GM23338 (cell line): ENCODE measurements at regions not wholly inside any gene's neighbourhood (a gene's known extent, or its start where the extent isn't known, plus 50 kb on each side); places are given as distances from the start of the nearest gene placed in this dataset.

ENCODE experiments used
- ATAC-seq: fragments of 200-7000 bp; cut with Tn5 transposase; 3 replicates; pipeline ENCODE4 v1.9.1; 2020
- DNase-seq: peaks from one replicate; pipeline ENCODE4 v3.0.0-alpha.2; 2015; ENCODE audit warnings: low spot score
- H2AFZ ChIP-seq: fragments of 200-600 bp; sonication (generic); 2 replicates; pipeline ENCODE4 v1.8.0; 2016; ENCODE audit warnings: antibody characterized with exemption, mild to moderate bottlenecking, moderate library complexity
- H3F3A ChIP-seq: fragments of 200-600 bp; sonication (generic); replicated peaks from 2 replicates; pipeline ENCODE4 v1.8.0; 2017; ENCODE audit warnings: antibody characterized with exemption, mixed run types, low read depth
- H3K27ac ChIP-seq: fragments of 200-600 bp; sonication (generic); 2 replicates; pipeline ENCODE4 v1.6.1; 2016; ENCODE audit warnings: low read depth
- H3K27me3 ChIP-seq: fragments of 200-600 bp; sonication (generic); 2 replicates; pipeline ENCODE4 v1.8.0; 2016; ENCODE audit warnings: mild to moderate bottlenecking, mixed run types, moderate library complexity; ENCODE audit not compliant: insufficient read depth
- H3K36me3 ChIP-seq: fragments of 200-600 bp; sonication (generic); 2 replicates; pipeline ENCODE4 v1.8.0; 2016; ENCODE audit warnings: mild to moderate bottlenecking; ENCODE audit not compliant: insufficient read depth
- H3K4me1 ChIP-seq: fragments of 200-600 bp; sonication (generic); 2 replicates; pipeline ENCODE4 v1.8.0; 2016; ENCODE audit warnings: mild to moderate bottlenecking, moderate library complexity; ENCODE audit not compliant: insufficient read depth
- H3K4me2 ChIP-seq: fragments of 200-600 bp; sonication (generic); 2 replicates; pipeline ENCODE4 v1.7.1; 2017; ENCODE audit warnings: mixed run types
- H3K4me3 ChIP-seq: fragments of 200-600 bp; sonication (generic); 2 replicates; pipeline ENCODE4 v1.6.1; 2016; ENCODE audit warnings: mixed run types
- H3K79me2 ChIP-seq: fragments of 200-600 bp; sonication (generic); replicated peaks from 2 replicates; pipeline ENCODE4 v1.8.0; 2017; ENCODE audit warnings: mild to moderate bottlenecking; ENCODE audit not compliant: insufficient read depth
- H3K9me2 ChIP-seq: fragments of 200-600 bp; sonication (generic); 2 replicates; pipeline ENCODE4 v1.8.0; 2017; ENCODE audit not compliant: insufficient read depth
- H4K20me1 ChIP-seq: fragments of 200-600 bp; sonication (generic); replicated peaks from 2 replicates; pipeline ENCODE4 v1.8.0; 2017; ENCODE audit warnings: mild to moderate bottlenecking; ENCODE audit not compliant: insufficient read depth
- H3K27ac Mint-ChIP-seq: 2 replicates; pipeline ENCODE4 v1.8.0; 2020; ENCODE audit warnings: inconsistent platforms, mild to moderate bottlenecking, moderate library complexity, mixed read lengths
- H3K27me3 Mint-ChIP-seq: 3 replicates; pipeline ENCODE4 v1.8.0; 2022; ENCODE audit warnings: low read depth, mild to moderate bottlenecking, moderate library complexity, mixed read lengths, inconsistent platforms; ENCODE audit not compliant: insufficient read depth, poor library complexity
- H3K36me3 Mint-ChIP-seq: 3 replicates; pipeline ENCODE4 v1.8.0; 2021; ENCODE audit warnings: low read depth, mild to moderate bottlenecking, inconsistent platforms, moderate library complexity, mixed read lengths
- H3K4me1 Mint-ChIP-seq: 3 replicates; pipeline ENCODE4 v1.8.0; 2020; ENCODE audit warnings: mild to moderate bottlenecking, inconsistent platforms, mixed read lengths
- H3K4me3 Mint-ChIP-seq: 3 replicates; pipeline ENCODE4 v1.8.0; 2021; ENCODE audit warnings: moderate library complexity, mild to moderate bottlenecking, inconsistent platforms, mixed read lengths
- H3K9me3 Mint-ChIP-seq: 3 replicates; pipeline ENCODE4 v1.8.0; 2020; ENCODE audit warnings: moderate library complexity, mild to moderate bottlenecking, inconsistent platforms, mixed read lengths
- CREB1 ChIP-seq: fragments of 250-450 bp; sonication (Bioruptor Pico); IDR thresholded peaks from 2 replicates; pipeline ENCODE4 v1.5.0; 2020; ENCODE audit warnings: low read depth, mild to moderate bottlenecking, moderate library complexity
- CTCF ChIP-seq, 2 experiments: fragments of 200-600 bp in 1 of 2; sonication (generic) in 1 of 2; conservative IDR thresholded peaks; 2 replicates each; pipeline versions ENCODE4 v1.5.1 to v1.6.1; 2016 to 2017; ENCODE audit warnings: antibody characterized with exemption in 2 of 2, low read depth in 2 of 2, mild to moderate bottlenecking in 2 of 2, moderate library complexity in 1 of 2
- EZH2phosphoT487 ChIP-seq: fragments of 200-600 bp; sonication (generic); IDR thresholded peaks from one replicate; pipeline ENCODE4 v1.8.1; 2018; ENCODE audit warnings: antibody characterized with exemption; ENCODE audit not compliant: unreplicated experiment
- NANOG ChIP-seq: IDR thresholded peaks from 2 replicates; pipeline ENCODE4 v1.6.1; 2016; ENCODE audit warnings: antibody characterized with exemption, borderline replicate concordance
- REST ChIP-seq: IDR thresholded peaks from one replicate; pipeline ENCODE4 v1.6.1; 2018; ENCODE audit warnings: antibody characterized with exemption; ENCODE audit not compliant: unreplicated experiment
- STAT1 ChIP-seq: IDR thresholded peaks from one replicate; pipeline ENCODE4 v1.6.1; 2016; ENCODE audit warnings: antibody characterized with exemption; ENCODE audit not compliant: unreplicated experiment
- ZNF331 ChIP-seq: fragments of 250-450 bp; sonication (Bioruptor Pico); IDR thresholded peaks from 2 replicates; pipeline ENCODE4 v1.5.0; 2020; ENCODE audit warnings: low read depth, mild to moderate bottlenecking, moderate library complexity
- ZNF462 ChIP-seq: fragments of 250-450 bp; sonication (Bioruptor Pico); IDR thresholded peaks from 2 replicates; pipeline ENCODE4 v1.5.0; 2020; ENCODE audit warnings: mild to moderate bottlenecking, moderate library complexity

- H3K27ac ChIP-seq: no peak overlapping the region
- ATAC-seq (no peak), DNase-seq (no peak)
- H3F3A ChIP-seq: no peaks in the 10 kb centered on the region
- Mint-ChIP-seq H3K27me3 (no peaks in the 10 kb centered on the region), H3K4me1 (no peaks in the 10 kb centered on the region; the same call in 2 of the 3 replicates), H3K36me3 (no peaks in the 10 kb centered on the region), H3K27ac (no peak overlapping the region), H3K9me3 (no peaks in the 10 kb centered on the region), H3K4me3 (no peak overlapping the region)
- no peaks in the 10 kb centered on the region for H3K4me1 ChIP-seq
- H3K4me3 ChIP-seq: no peak overlapping the region
- no peaks in the 10 kb centered on the region for H4K20me1 ChIP-seq
- TF ChIP-seq ZNF331 (CRISPR knock-in tag): no peak
- no peak for TF ChIP-seq EZH2phosphoT487
- no peak for TF ChIP-seq CTCF (conservative IDR thresholded peaks at IDR 0.05; ENCODE audit: low read depth in 2 of 2)
- no peaks in the 10 kb centered on the region for H3K9me2 ChIP-seq
- no peaks in the 10 kb centered on the region for H3K27me3 ChIP-seq
- H3K79me2 ChIP-seq: no peaks in the 10 kb centered on the region
- H3K36me3 ChIP-seq: no peaks in the 10 kb centered on the region
- H2AFZ ChIP-seq: no peak overlapping the region
- H3K4me2 ChIP-seq: no peak overlapping the region
Observed at GRCh38 chr5:120788481-120788880, 324.4 kb downstream of the PRR16 start.

GRCh38 chr5:120789918-120790317, 325.8 kb downstream of the PRR16 start:
- Histone ChIP-seq H3K36me3 (no peaks in the 10 kb centered on the region), H3F3A (no peaks in the 10 kb centered on the region), H3K79me2 (no peaks in the 10 kb centered on the region), H2AFZ (no peak overlapping the region), H3K4me2 (no peak overlapping the region), H4K20me1 (no peaks in the 10 kb centered on the region), H3K27ac (no peak overlapping the region), H3K4me1 (no peaks in the 10 kb centered on the region), H3K4me3 (no peak overlapping the region), H3K27me3 (no peaks in the 10 kb centered on the region), H3K9me2 (no peaks in the 10 kb centered on the region)
- Mint-ChIP-seq H3K4me3 (no peak overlapping the region), H3K27ac (no peak overlapping the region), H3K4me1 (no peaks in the 10 kb centered on the region; the same call in 2 of the 3 replicates), H3K36me3 (no peaks in the 10 kb centered on the region), H3K9me3 (no peaks in the 10 kb centered on the region), H3K27me3 (no peaks in the 10 kb centered on the region)
- no peak for ATAC-seq
- DNase-seq: no peak
- TF ChIP-seq ZNF462 (no peak), REST (no peak), EZH2phosphoT487 (no peak), STAT1 (no peak), CTCF (conservative IDR thresholded peaks at IDR 0.05; ENCODE audit: low read depth in 2 of 2) (no peak), NANOG (no peak), ZNF331 (CRISPR knock-in tag) (no peak), CREB1 (no peak)
